AG04449 (cell line): ENCODE measurements at regions not wholly inside any gene's neighbourhood (a gene's known extent, or its start where the extent isn't known, plus 50 kb on each side); places are given as distances from the start of the nearest gene placed in this dataset.

Source experiments
- CTCF ChIA-PET: fragments of 350-600 bp; formaldehyde crosslinking; extraction: SDS; loops from one replicate; lab custom pipeline; 2021; ENCODE audit warnings: antibody characterized with exemption; lab: Yijun Ruan, JAX
- POLR2A ChIA-PET: fragments of 400-600, 350-600 bp; formaldehyde crosslinking; extraction: SDS; loops from one replicate; lab custom pipeline; 2020; ENCODE audit warnings: antibody characterized with exemption, inconsistent platforms; lab: Yijun Ruan, JAX
- DNase-seq: peaks from one replicate; pipeline ENCODE4 v3.0.0-alpha.2; 2010; ENCODE audit warnings: low read depth, low spot score
- H3K4me3 ChIP-seq: 2 replicates; pipeline ENCODE4 v1.5.1; 2011; ENCODE audit warnings: low read depth, mild to moderate bottlenecking, control low read depth, low read length
- TF ChIP-seq, protein P1 (sequence below): IDR thresholded peaks from one replicate; pipeline ENCODE4 v1.5.1; 2011; ENCODE audit warnings: mild to moderate bottlenecking, moderate library complexity, low read length, control low read depth, inconsistent platforms; ENCODE audit not compliant: insufficient read depth; ENCODE audit errors: missing control alignments

GRCh38 chr5:68122439-68123328 lies 92.9 kb upstream of the PIK3R1 start:
- DNase-seq, result no peak
- TF ChIP-seq, protein P1, sequence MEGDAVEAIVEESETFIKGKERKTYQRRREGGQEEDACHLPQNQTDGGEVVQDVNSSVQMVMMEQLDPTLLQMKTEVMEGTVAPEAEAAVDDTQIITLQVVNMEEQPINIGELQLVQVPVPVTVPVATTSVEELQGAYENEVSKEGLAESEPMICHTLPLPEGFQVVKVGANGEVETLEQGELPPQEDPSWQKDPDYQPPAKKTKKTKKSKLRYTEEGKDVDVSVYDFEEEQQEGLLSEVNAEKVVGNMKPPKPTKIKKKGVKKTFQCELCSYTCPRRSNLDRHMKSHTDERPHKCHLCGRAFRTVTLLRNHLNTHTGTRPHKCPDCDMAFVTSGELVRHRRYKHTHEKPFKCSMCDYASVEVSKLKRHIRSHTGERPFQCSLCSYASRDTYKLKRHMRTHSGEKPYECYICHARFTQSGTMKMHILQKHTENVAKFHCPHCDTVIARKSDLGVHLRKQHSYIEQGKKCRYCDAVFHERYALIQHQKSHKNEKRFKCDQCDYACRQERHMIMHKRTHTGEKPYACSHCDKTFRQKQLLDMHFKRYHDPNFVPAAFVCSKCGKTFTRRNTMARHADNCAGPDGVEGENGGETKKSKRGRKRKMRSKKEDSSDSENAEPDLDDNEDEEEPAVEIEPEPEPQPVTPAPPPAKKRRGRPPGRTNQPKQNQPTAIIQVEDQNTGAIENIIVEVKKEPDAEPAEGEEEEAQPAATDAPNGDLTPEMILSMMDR, result no peak
- no peak overlapping the region for H3K4me3 ChIP-seq
- POLR2A ChIA-PET, result no interaction called here
- CTCF ChIA-PET, result no interaction called here

GRCh38 chr5:68116868-68117411 lies 98.6 kb upstream of the PIK3R1 start:
- CTCF ChIA-PET, result interaction anchor here (1.1 kb wide), 1 partner anchor 25 kb away, joined by 3 read pairs; no protein-coding TSS in a partner anchor
- POLR2A ChIA-PET, result interaction anchor here (1.1 kb wide), 1 partner anchor 98 kb away, joined by 4 read pairs; the partner anchor contains the start of gene PIK3R1
- no peak overlapping the region for H3K4me3 ChIP-seq
- TF ChIP-seq, protein P1, result no peak
- no peak for DNase-seq

- ChIA-PET CTCF (interaction anchor here (1.1 kb wide), 1 partner anchor 25 kb away, joined by 3 read pairs; no protein-coding TSS in a partner anchor), POLR2A (no interaction called here)
- H3K4me3 ChIP-seq, result no peak overlapping the region
- no peak for DNase-seq
- TF ChIP-seq, protein P1, result no peak
Observed at GRCh38 chr5:68116408-68116807, 99.1 kb upstream of the PIK3R1 start.

GRCh38 chr5:68115584-68115983 lies 100.0 kb upstream of the PIK3R1 start:
- POLR2A ChIA-PET, result no interaction called here
- no peak for DNase-seq
- TF ChIP-seq, protein P1, result no peak
- CTCF ChIA-PET, result no interaction called here
- H3K4me3 ChIP-seq, result no peak overlapping the region

GRCh38 chr5:68114378-68115040 lies 101.0 kb upstream of the PIK3R1 start:
- H3K4me3 ChIP-seq, result no peak overlapping the region
- POLR2A ChIA-PET, result no interaction called here
- TF ChIP-seq, protein P1, result no peak
- CTCF ChIA-PET, result no interaction called here
- peak; percentile 73 for DNase-seq
